ENCODE measurements at regions not wholly inside any gene's neighbourhood (a gene's known extent, or its start where the extent isn't known, plus 50 kb on each side); places are given as distances from the start of the nearest gene placed in this dataset.

DNA sequence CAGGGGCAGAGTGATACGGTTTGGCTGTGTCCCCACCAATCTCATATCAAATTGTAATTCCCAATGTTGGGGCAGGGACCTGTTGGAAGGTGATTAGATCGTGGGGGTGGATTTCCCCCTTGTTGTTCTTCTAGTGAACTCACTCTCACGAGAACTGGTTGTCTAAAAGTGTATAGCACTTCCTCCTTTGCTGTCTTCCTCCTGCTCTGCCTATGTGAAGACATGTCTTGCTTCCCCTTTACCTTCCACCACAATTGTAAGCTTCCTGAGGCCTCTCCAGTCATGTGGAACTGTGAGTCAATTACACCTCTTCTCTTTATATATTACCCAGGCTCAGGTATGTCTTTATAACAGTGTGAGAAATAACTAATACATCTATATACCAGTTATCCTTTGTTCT, 706.4 kb upstream of the KLHL1 start:
- TF ChIP-seq POLR2A (IDR thresholded peaks at IDR 0.05; ENCODE audit: low read length) (no peak), GATA1 (IDR thresholded peaks at IDR 0.05; ENCODE audit: low read depth, low read length) (no peak)

Data from erythroblast (primary cell).